GM23338 (cell line): ENCODE measurements at regions not wholly inside any gene's neighbourhood (a gene's known extent, or its start where the extent isn't known, plus 50 kb on each side); places are given as distances from the start of the nearest gene placed in this dataset.

Experiments
- ATAC-seq: fragments of 200-7000 bp; cut with Tn5 transposase; 3 replicates; pipeline ENCODE4 v1.9.1; 2020
- DNase-seq: peaks from one replicate; pipeline ENCODE4 v3.0.0-alpha.2; 2015; ENCODE audit warnings: low spot score
- H2AFZ ChIP-seq: fragments of 200-600 bp; sonication (generic); 2 replicates; pipeline ENCODE4 v1.8.0; 2016; ENCODE audit warnings: antibody characterized with exemption, mild to moderate bottlenecking, moderate library complexity
- H3F3A ChIP-seq: fragments of 200-600 bp; sonication (generic); replicated peaks from 2 replicates; pipeline ENCODE4 v1.8.0; 2017; ENCODE audit warnings: antibody characterized with exemption, mixed run types, low read depth
- H3K27ac ChIP-seq: fragments of 200-600 bp; sonication (generic); 2 replicates; pipeline ENCODE4 v1.6.1; 2016; ENCODE audit warnings: low read depth
- H3K27me3 ChIP-seq: fragments of 200-600 bp; sonication (generic); 2 replicates; pipeline ENCODE4 v1.8.0; 2016; ENCODE audit warnings: mild to moderate bottlenecking, mixed run types, moderate library complexity; ENCODE audit not compliant: insufficient read depth
- H3K36me3 ChIP-seq: fragments of 200-600 bp; sonication (generic); 2 replicates; pipeline ENCODE4 v1.8.0; 2016; ENCODE audit warnings: mild to moderate bottlenecking; ENCODE audit not compliant: insufficient read depth
- H3K4me1 ChIP-seq: fragments of 200-600 bp; sonication (generic); 2 replicates; pipeline ENCODE4 v1.8.0; 2016; ENCODE audit warnings: mild to moderate bottlenecking, moderate library complexity; ENCODE audit not compliant: insufficient read depth
- H3K4me2 ChIP-seq: fragments of 200-600 bp; sonication (generic); 2 replicates; pipeline ENCODE4 v1.7.1; 2017; ENCODE audit warnings: mixed run types
- H3K4me3 ChIP-seq: fragments of 200-600 bp; sonication (generic); 2 replicates; pipeline ENCODE4 v1.6.1; 2016; ENCODE audit warnings: mixed run types
- H3K79me2 ChIP-seq: fragments of 200-600 bp; sonication (generic); replicated peaks from 2 replicates; pipeline ENCODE4 v1.8.0; 2017; ENCODE audit warnings: mild to moderate bottlenecking; ENCODE audit not compliant: insufficient read depth
- H3K9me2 ChIP-seq: fragments of 200-600 bp; sonication (generic); 2 replicates; pipeline ENCODE4 v1.8.0; 2017; ENCODE audit not compliant: insufficient read depth
- H4K20me1 ChIP-seq: fragments of 200-600 bp; sonication (generic); replicated peaks from 2 replicates; pipeline ENCODE4 v1.8.0; 2017; ENCODE audit warnings: mild to moderate bottlenecking; ENCODE audit not compliant: insufficient read depth
- H3K27ac Mint-ChIP-seq: 2 replicates; pipeline ENCODE4 v1.8.0; 2020; ENCODE audit warnings: inconsistent platforms, mild to moderate bottlenecking, moderate library complexity, mixed read lengths
- H3K27me3 Mint-ChIP-seq: 3 replicates; pipeline ENCODE4 v1.8.0; 2022; ENCODE audit warnings: low read depth, mild to moderate bottlenecking, moderate library complexity, mixed read lengths, inconsistent platforms; ENCODE audit not compliant: insufficient read depth, poor library complexity
- H3K36me3 Mint-ChIP-seq: 3 replicates; pipeline ENCODE4 v1.8.0; 2021; ENCODE audit warnings: low read depth, mild to moderate bottlenecking, inconsistent platforms, moderate library complexity, mixed read lengths
- H3K4me1 Mint-ChIP-seq: 3 replicates; pipeline ENCODE4 v1.8.0; 2020; ENCODE audit warnings: mild to moderate bottlenecking, inconsistent platforms, mixed read lengths
- H3K4me3 Mint-ChIP-seq: 3 replicates; pipeline ENCODE4 v1.8.0; 2021; ENCODE audit warnings: moderate library complexity, mild to moderate bottlenecking, inconsistent platforms, mixed read lengths
- H3K9me3 Mint-ChIP-seq: 3 replicates; pipeline ENCODE4 v1.8.0; 2020; ENCODE audit warnings: moderate library complexity, mild to moderate bottlenecking, inconsistent platforms, mixed read lengths
- TF ChIP-seq, protein P1 (sequence below): fragments of 250-450 bp; sonication (Bioruptor Pico); IDR thresholded peaks from 2 replicates; pipeline ENCODE4 v1.5.0; 2020; ENCODE audit warnings: mild to moderate bottlenecking, moderate library complexity
- TF ChIP-seq, protein P2 (sequence below), 2 experiments: fragments of 200-600 bp in 1 of 2; sonication (generic) in 1 of 2; conservative IDR thresholded peaks; 2 replicates each; pipeline versions ENCODE4 v1.5.1 to v1.6.1; 2016 to 2017; ENCODE audit warnings: antibody characterized with exemption in 2 of 2, low read depth in 2 of 2, mild to moderate bottlenecking in 2 of 2, moderate library complexity in 1 of 2

DNA sequence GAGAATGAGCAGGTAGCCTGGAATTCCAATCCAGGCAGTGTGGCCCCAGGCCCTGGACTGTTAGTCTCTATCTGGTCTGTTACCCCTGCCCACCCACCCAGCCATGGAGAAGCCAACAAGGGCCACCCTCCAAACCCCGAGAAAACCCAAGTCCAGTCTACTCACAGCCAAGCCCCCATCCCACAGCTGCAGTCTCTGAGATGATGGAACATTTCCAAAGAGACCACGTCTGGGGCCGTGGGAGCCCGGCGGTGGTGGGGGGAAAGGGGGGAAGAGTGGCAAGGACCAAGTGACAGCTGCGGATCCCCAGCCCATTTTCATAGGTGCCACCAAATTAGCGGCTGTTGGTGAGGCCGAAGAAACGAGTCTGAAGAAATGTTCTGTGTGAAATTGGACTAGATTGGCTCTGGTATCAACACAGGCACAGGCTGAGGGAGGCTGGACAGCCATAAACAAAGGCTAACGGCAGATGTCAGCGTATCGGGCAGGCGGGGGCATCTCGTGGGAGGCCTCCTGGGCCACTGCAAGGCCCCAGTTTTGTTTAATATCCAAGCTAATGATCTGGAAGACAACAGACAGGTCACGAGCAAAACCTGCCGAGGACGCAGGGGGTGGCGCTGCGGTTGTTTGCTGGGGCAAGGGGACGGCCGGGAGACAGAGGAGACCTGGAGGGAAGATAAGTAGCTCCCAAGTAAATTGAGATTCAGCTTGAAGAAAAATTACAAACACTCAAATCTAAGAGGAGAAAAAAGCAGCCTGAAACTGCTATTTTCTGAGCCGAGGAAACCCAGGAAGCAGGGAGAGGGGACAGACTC is 53.4 kb downstream of the RBFOX3 start:
- peaks cover 7% of the 10 kb centered on the region for H3K27me3 Mint-ChIP-seq
- H3K4me3 Mint-ChIP-seq, result no peak overlapping the region
- H3K27ac Mint-ChIP-seq, result no peak overlapping the region; the same call in 1 of the 2 replicates
- no peak for DNase-seq
- H4K20me1 ChIP-seq, result no peaks in the 10 kb centered on the region
- TF ChIP-seq, protein P1, sequence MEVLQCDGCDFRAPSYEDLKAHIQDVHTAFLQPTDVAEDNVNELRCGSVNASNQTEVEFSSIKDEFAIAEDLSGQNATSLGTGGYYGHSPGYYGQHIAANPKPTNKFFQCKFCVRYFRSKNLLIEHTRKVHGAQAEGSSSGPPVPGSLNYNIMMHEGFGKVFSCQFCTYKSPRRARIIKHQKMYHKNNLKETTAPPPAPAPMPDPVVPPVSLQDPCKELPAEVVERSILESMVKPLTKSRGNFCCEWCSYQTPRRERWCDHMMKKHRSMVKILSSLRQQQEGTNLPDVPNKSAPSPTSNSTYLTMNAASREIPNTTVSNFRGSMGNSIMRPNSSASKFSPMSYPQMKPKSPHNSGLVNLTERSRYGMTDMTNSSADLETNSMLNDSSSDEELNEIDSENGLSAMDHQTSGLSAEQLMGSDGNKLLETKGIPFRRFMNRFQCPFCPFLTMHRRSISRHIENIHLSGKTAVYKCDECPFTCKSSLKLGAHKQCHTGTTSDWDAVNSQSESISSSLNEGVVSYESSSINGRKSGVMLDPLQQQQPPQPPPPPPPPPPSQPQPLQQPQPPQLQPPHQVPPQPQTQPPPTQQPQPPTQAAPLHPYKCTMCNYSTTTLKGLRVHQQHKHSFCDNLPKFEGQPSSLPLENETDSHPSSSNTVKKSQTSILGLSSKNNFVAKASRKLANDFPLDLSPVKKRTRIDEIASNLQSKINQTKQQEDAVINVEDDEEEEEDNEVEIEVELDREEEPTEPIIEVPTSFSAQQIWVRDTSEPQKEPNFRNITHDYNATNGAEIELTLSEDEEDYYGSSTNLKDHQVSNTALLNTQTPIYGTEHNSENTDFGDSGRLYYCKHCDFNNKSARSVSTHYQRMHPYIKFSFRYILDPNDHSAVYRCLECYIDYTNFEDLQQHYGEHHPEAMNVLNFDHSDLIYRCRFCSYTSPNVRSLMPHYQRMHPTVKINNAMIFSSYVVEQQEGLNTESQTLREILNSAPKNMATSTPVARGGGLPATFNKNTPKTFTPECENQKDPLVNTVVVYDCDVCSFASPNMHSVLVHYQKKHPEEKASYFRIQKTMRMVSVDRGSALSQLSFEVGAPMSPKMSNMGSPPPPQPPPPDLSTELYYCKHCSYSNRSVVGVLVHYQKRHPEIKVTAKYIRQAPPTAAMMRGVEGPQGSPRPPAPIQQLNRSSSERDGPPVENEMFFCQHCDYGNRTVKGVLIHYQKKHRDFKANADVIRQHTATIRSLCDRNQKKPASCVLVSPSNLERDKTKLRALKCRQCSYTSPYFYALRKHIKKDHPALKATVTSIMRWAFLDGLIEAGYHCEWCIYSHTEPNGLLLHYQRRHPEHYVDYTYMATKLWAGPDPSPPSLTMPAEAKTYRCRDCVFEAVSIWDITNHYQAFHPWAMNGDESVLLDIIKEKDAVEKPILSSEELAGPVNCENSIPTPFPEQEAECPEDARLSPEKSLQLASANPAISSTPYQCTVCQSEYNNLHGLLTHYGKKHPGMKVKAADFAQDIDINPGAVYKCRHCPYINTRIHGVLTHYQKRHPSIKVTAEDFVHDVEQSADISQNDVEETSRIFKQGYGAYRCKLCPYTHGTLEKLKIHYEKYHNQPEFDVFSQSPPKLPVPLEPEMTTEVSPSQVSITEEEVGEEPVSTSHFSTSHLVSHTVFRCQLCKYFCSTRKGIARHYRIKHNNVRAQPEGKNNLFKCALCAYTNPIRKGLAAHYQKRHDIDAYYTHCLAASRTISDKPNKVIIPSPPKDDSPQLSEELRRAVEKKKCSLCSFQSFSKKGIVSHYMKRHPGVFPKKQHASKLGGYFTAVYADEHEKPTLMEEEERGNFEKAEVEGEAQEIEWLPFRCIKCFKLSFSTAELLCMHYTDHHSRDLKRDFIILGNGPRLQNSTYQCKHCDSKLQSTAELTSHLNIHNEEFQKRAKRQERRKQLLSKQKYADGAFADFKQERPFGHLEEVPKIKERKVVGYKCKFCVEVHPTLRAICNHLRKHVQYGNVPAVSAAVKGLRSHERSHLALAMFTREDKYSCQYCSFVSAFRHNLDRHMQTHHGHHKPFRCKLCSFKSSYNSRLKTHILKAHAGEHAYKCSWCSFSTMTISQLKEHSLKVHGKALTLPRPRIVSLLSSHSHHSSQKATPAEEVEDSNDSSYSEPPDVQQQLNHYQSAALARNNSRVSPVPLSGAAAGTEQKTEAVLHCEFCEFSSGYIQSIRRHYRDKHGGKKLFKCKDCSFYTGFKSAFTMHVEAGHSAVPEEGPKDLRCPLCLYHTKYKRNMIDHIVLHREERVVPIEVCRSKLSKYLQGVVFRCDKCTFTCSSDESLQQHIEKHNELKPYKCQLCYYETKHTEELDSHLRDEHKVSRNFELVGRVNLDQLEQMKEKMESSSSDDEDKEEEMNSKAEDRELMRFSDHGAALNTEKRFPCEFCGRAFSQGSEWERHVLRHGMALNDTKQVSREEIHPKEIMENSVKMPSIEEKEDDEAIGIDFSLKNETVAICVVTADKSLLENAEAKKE (CRISPR knock-in tag), result no peak
- TF ChIP-seq, protein P2, sequence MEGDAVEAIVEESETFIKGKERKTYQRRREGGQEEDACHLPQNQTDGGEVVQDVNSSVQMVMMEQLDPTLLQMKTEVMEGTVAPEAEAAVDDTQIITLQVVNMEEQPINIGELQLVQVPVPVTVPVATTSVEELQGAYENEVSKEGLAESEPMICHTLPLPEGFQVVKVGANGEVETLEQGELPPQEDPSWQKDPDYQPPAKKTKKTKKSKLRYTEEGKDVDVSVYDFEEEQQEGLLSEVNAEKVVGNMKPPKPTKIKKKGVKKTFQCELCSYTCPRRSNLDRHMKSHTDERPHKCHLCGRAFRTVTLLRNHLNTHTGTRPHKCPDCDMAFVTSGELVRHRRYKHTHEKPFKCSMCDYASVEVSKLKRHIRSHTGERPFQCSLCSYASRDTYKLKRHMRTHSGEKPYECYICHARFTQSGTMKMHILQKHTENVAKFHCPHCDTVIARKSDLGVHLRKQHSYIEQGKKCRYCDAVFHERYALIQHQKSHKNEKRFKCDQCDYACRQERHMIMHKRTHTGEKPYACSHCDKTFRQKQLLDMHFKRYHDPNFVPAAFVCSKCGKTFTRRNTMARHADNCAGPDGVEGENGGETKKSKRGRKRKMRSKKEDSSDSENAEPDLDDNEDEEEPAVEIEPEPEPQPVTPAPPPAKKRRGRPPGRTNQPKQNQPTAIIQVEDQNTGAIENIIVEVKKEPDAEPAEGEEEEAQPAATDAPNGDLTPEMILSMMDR (conservative IDR thresholded peaks at IDR 0.05; ENCODE audit: low read depth in 2 of 2), result 0 out of 4 replicates have a peak, but pooled peaks of 1 of the 2 experiments have one; percentile 8
- no peaks in the 10 kb centered on the region for H3K36me3 ChIP-seq
- H3K36me3 Mint-ChIP-seq, result no peaks in the 10 kb centered on the region; the same call in 2 of the 3 replicates
- no peaks in the 10 kb centered on the region for H3K9me2 ChIP-seq
- no peaks in the 10 kb centered on the region for H3K4me1 ChIP-seq
- H2AFZ ChIP-seq, result no peak overlapping the region
- no peak overlapping the region for H3K4me3 ChIP-seq
- peaks cover 13% of the 10 kb centered on the region; the same call in 2 of the 3 replicates for H3K9me3 Mint-ChIP-seq
- ATAC-seq, result no peak
- H3K4me2 ChIP-seq, result no peak overlapping the region
- H3K27ac ChIP-seq, result no peak overlapping the region
- no peaks in the 10 kb centered on the region for H3K27me3 ChIP-seq
- H3F3A ChIP-seq, result no peaks in the 10 kb centered on the region
- no peaks in the 10 kb centered on the region; the same call in 2 of the 3 replicates for H3K4me1 Mint-ChIP-seq
- no peaks in the 10 kb centered on the region for H3K79me2 ChIP-seq
